Duodenal mucosa (tissue), 2 donors: ENCODE measurements at regions not wholly inside any gene's neighbourhood (a gene's known extent, or its start where the extent isn't known, plus 50 kb on each side); places are given as distances from the start of the nearest gene placed in this dataset.
"Not testable (repeated sequence)": the region's sequence is repeated elsewhere in the genome, so short reads cannot be mapped to it uniquely, and the experiment has no call there.

Experiments
- H3K27ac ChIP-seq: one replicate; pipeline ENCODE4 v1.7.0; 2013; ENCODE audit warnings: low read depth, low read length
- H3K27me3 ChIP-seq, 2 donors: one replicate each; pipeline ENCODE4 v1.7.0; 2013; ENCODE audit warnings: low read length in 2 of 2, control low read depth in 1 of 2; ENCODE audit not compliant: insufficient read depth in 2 of 2, control insufficient read depth in 1 of 2
- H3K36me3 ChIP-seq, 2 donors: one replicate each; pipeline ENCODE4 v1.7.0; 2013; ENCODE audit warnings: low read length in 2 of 2, control low read depth in 1 of 2; ENCODE audit not compliant: insufficient read depth in 2 of 2, control insufficient read depth in 1 of 2
- H3K4me1 ChIP-seq, 2 donors: one replicate each; pipeline ENCODE4 v1.7.0; 2013; ENCODE audit warnings: low read length in 2 of 2, control low read depth in 1 of 2; ENCODE audit not compliant: insufficient read depth in 2 of 2, control insufficient read depth in 1 of 2
- H3K4me3 ChIP-seq, 2 donors: one replicate each; pipeline ENCODE4 v1.7.0; 2013; ENCODE audit warnings: low read length in 2 of 2, low read depth in 1 of 2
- H3K9ac ChIP-seq, 2 donors: one replicate each; pipeline ENCODE4 v1.7.0; 2013; ENCODE audit warnings: low read length in 2 of 2, low read depth in 1 of 2
- H3K9me3 ChIP-seq, 2 donors: one replicate each; pipeline ENCODE4 v1.7.0; 2013; ENCODE audit warnings: low read length in 2 of 2, control low read depth in 1 of 2; ENCODE audit not compliant: control insufficient read depth in 1 of 2

- Histone ChIP-seq H3K27me3 (no peaks in the 10 kb centered on the region), H3K9me3 (no peaks in the 10 kb centered on the region), H3K4me3 (no peak overlapping the region), H3K36me3 (no peaks in the 10 kb centered on the region), H3K4me1 (no peaks in the 10 kb centered on the region), H3K27ac (no peak overlapping the region), H3K9ac (no peak overlapping the region)
Observed at GRCh38 chr4:125551466-125551865, 236.7 kb downstream of the FAT4 start.

DNA sequence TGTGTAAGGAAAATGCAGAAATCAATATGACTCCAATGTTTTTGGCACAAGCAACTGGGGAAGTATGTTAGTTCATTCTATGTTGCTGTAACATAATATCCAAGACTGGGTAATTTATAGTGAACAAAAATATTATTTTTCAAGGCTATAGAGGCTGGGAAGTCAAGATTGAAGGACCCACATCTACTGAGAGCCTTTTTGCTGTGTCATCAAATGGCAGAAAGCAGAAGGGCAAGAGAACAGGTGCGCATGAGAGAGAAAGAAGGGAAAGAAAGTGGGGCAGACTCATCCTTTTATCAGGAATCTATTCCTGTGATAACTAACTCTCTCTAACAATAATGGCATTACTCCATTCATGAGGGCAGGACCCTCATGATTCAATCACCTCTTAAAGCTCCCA is 237.2 kb downstream of the FAT4 start:
- H3K27ac ChIP-seq = no peak overlapping the region
- H3K4me3 ChIP-seq = no peak overlapping the region
- no peaks in the 10 kb centered on the region for H3K9me3 ChIP-seq
- no peaks in the 10 kb centered on the region for H3K27me3 ChIP-seq
- H3K9ac ChIP-seq = no peak overlapping the region
- H3K36me3 ChIP-seq = no peaks in the 10 kb centered on the region
- H3K4me1 ChIP-seq = no peaks in the 10 kb centered on the region

GRCh38 chr4:125572601-125573000 is 257.8 kb downstream of the FAT4 start:
- peaks cover 0 to 5% of the 10 kb centered on the region in 2 donors for H3K4me1 ChIP-seq
- H3K4me3 ChIP-seq = no peak overlapping the region
- H3K9me3 ChIP-seq = no peaks in the 10 kb centered on the region
- H3K27me3 ChIP-seq = no peaks in the 10 kb centered on the region
- H3K27ac ChIP-seq = no peak overlapping the region
- no peak overlapping the region for H3K9ac ChIP-seq
- no peaks in the 10 kb centered on the region for H3K36me3 ChIP-seq

DNA sequence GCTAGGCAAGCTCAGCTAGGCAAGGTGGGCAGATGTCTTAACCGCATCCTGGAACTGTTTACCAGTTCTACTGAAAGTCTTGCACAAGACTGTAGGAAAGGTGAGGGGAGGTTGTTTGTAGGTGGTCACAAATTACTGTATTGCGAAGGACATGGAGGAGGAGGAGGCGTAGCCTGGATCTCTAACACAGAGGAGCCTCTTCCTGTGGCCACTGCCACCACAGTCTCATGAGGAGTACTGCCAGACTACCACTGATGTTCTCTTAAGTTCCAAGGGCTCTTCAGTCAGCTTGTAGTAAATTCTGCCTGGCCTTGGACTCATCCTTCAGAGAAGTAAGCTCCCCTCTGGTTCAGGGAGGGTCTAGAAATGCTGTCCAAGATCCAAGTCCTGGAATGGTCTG is 258.6 kb downstream of the FAT4 start:
- no peak overlapping the region for H3K9ac ChIP-seq
- H3K4me3 ChIP-seq = no peak overlapping the region
- no peaks in the 10 kb centered on the region for H3K27me3 ChIP-seq
- no peak overlapping the region for H3K27ac ChIP-seq
- H3K36me3 ChIP-seq = no peaks in the 10 kb centered on the region
- H3K9me3 ChIP-seq = no peaks in the 10 kb centered on the region
- peaks cover 0 to 5% of the 10 kb centered on the region in 2 donors for H3K4me1 ChIP-seq

DNA sequence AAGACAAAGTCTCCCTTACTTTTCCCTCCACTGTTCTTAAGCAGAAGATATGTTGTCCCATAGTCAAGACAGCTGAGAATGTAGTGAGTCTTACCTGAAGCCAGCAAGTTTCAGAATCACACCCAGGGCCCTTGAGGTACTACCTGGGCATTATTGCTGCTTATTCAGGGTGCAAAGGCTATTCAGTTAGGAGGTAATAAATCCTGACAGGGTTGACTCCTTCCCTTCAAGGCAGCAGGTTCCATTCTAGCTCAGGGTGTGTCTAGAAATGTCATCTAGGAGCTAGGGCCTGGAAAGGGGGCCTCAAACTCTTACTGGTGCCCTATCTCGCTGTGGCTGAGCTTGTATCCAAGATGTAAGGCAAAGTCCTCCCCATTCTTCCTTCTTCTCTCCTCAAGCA is 259.0 kb downstream of the FAT4 start:
- Histone ChIP-seq H3K27ac (no peak overlapping the region), H3K4me3 (no peak overlapping the region), H3K27me3 (no peaks in the 10 kb centered on the region), H3K36me3 (no peaks in the 10 kb centered on the region), H3K4me1 (peaks cover 0 to 5% of the 10 kb centered on the region in 2 donors), H3K9ac (no peak overlapping the region), H3K9me3 (no peaks in the 10 kb centered on the region)

DNA sequence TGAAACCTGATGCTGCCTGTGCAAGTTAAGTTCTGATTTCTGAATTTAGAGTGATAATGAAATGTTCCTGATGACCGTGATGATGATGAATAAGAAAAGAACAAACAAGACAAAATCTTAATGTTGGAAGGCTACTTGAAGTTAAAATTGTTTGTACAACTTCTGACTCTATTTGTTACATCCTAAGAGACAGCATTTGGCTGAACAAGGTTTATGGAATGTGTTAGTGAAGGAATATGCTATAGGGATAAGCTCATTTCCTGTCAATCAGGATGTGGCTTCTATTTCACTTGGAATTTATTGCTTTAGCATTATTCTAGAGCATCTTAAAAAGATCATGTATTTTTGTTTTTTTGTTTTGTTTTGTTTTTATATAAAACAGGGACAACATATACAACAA is 267.5 kb downstream of the FAT4 start:
- no peaks in the 10 kb centered on the region for H3K9me3 ChIP-seq
- H3K36me3 ChIP-seq = no peaks in the 10 kb centered on the region
- no peaks in the 10 kb centered on the region for H3K27me3 ChIP-seq
- H3K27ac ChIP-seq = no peak overlapping the region
- no peak overlapping the region for H3K9ac ChIP-seq
- no peak overlapping the region for H3K4me3 ChIP-seq
- H3K4me1 ChIP-seq = no peaks in the 10 kb centered on the region

DNA sequence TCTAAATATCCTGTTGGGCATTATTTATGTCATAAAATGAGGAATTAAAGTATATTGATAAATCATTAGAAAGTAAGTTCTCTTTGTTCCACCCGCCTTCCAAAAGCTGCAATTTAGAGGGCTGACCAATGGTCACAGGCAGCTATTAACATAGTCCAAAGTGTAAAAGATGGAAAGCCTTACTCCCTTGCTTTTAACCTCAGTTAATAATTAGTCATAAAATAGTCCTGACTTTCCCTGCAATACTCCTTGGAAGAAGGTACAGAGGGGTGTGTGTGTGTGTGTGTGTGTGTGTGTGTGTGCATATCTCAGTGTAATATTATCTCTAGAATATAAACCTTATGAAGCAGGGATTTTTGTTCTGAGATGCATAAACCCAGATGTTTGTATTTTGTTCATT is 275.4 kb downstream of the FAT4 start:
- no peak overlapping the region for H3K9ac ChIP-seq

DNA sequence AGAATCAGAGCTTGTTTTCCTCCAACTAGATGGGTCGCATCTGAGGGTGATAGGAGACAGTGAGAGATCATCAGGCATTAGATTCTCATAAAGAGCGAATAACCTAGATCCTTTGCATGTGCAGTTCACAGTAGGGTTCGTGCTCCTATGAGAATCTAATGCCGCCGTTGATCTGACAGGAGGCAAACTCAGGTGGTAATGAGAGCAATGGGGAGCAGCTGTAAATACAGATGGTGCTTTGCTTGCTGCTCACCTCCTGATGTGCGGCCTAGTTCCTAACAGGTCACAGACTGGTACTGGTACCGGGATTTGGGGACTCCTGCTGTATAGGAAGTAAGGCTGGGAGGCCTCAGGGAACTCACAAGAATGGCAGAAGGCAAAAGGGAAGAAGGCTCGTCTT is 276.5 kb downstream of the FAT4 start:
- Histone ChIP-seq H3K27me3 (no peaks in the 10 kb centered on the region), H3K36me3 (no peaks in the 10 kb centered on the region), H3K4me1 (no peaks in the 10 kb centered on the region), H3K4me3 (no peak overlapping the region), H3K9ac (no peak overlapping the region), H3K9me3 (no peaks in the 10 kb centered on the region), H3K27ac (no peak overlapping the region)

More for the DNA sequence above, 275.4 kb downstream of the FAT4 start:
- Histone ChIP-seq H3K27ac (no peak overlapping the region), H3K36me3 (no peaks in the 10 kb centered on the region), H3K4me3 (no peak overlapping the region), H3K4me1 (no peaks in the 10 kb centered on the region), H3K27me3 (no peaks in the 10 kb centered on the region), H3K9me3 (no peaks in the 10 kb centered on the region)

DNA sequence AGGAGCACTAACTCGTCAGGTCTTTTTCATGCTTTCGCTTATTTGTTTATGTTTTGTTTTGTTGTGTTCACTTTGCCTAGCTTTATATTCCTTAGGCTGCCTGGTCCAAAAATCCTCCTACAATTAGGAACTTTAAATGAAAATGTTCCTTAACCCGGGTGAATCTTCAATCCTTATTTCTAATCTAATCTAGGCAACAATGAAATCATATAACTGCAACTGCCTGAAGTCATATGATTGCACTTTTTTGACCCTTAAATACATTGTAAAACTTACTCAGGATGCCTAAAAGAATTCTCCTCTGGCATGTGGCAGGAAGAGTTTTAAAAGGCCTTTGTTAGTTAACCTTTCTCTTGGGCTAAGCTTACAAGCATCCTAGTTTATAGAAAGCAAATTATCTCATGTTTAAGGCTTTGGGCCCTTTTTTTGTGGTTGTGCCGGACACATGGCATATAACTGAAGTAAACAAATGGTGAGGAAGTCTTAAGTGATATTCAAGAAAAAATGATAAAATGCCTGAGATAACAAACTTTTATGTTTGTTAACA is 279.4 kb downstream of the FAT4 start:
- no peak overlapping the region for H3K9ac ChIP-seq
- H3K36me3 ChIP-seq = no peaks in the 10 kb centered on the region
- no peak overlapping the region for H3K27ac ChIP-seq
- H3K27me3 ChIP-seq = no peaks in the 10 kb centered on the region
- H3K4me3 ChIP-seq = no peak overlapping the region
- H3K9me3 ChIP-seq = no peaks in the 10 kb centered on the region
- no peaks in the 10 kb centered on the region for H3K4me1 ChIP-seq

DNA sequence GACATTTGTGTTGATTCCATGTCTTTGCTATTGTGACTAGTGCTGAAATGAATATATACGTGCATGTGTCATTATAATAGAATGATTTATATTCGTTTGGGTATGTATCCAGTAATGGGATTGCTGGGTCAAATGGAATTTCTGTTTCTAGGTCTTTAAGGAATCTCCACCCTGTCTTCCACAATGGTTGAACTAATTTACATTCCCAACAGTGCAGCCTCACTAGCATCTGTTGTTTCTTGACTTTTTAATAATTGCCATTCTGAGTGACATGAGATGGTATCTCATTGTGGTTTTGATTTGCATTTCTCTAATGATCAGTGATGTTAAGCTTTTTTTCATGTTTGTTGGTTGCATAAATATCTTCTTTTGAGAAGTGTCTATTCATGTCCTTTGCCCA is 291.2 kb downstream of the FAT4 start:
- not testable (repeated sequence) for H3K27me3 ChIP-seq, H3K9me3 ChIP-seq, H3K36me3 ChIP-seq, H3K9ac ChIP-seq, H3K4me1 ChIP-seq, H3K4me3 ChIP-seq, H3K27ac ChIP-seq
